ENCODE measurements at regions not wholly inside any gene's neighbourhood (a gene's known extent, or its start where the extent isn't known, plus 50 kb on each side); places are given as distances from the start of the nearest gene placed in this dataset.
A peak's percentile ranks its signal among the peaks of the same experiment; 100 is the strongest.

DNA sequence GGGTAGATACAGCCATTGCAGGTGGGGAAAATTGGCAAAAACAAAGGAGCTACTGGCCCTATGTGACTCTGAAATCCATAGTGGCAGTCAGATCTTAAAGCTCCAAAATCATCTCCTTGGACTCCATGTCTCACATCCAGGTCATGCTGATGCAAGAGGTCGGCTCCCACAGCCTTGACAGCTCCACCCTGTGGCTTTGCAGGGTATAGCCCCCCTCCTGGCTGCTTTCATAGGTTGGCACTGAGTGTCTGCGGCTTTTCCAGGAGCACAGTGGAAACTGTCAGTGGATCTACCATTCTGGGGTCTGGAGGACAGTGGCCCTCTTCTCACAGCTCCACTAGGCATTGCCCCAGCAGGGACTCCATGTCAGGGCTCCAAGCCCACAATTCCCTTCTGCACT is 1190.1 kb downstream of the CDH12 start:
- H3K4me3 Mint-ChIP-seq (ENCODE audit: low read depth): no peak overlapping the region
- peaks cover 17% of the 10 kb centered on the region for H3K9me3 Mint-ChIP-seq (ENCODE audit: low read depth)
- no peak for DNase-seq (ENCODE audit: low spot score, unreplicated experiment)
- H3K36me3 Mint-ChIP-seq (ENCODE audit: insufficient read depth): peaks cover 1% of the 10 kb centered on the region
- no peak overlapping the region for H3K27ac Mint-ChIP-seq
- TF ChIP-seq, protein P1, sequence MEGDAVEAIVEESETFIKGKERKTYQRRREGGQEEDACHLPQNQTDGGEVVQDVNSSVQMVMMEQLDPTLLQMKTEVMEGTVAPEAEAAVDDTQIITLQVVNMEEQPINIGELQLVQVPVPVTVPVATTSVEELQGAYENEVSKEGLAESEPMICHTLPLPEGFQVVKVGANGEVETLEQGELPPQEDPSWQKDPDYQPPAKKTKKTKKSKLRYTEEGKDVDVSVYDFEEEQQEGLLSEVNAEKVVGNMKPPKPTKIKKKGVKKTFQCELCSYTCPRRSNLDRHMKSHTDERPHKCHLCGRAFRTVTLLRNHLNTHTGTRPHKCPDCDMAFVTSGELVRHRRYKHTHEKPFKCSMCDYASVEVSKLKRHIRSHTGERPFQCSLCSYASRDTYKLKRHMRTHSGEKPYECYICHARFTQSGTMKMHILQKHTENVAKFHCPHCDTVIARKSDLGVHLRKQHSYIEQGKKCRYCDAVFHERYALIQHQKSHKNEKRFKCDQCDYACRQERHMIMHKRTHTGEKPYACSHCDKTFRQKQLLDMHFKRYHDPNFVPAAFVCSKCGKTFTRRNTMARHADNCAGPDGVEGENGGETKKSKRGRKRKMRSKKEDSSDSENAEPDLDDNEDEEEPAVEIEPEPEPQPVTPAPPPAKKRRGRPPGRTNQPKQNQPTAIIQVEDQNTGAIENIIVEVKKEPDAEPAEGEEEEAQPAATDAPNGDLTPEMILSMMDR (IDR thresholded peaks at IDR 0.05; ENCODE audit: unreplicated experiment): no peak
- no peaks in the 10 kb centered on the region for H3K27me3 Mint-ChIP-seq
- H3K4me1 Mint-ChIP-seq (ENCODE audit: low read depth): no peaks in the 10 kb centered on the region

DNA sequence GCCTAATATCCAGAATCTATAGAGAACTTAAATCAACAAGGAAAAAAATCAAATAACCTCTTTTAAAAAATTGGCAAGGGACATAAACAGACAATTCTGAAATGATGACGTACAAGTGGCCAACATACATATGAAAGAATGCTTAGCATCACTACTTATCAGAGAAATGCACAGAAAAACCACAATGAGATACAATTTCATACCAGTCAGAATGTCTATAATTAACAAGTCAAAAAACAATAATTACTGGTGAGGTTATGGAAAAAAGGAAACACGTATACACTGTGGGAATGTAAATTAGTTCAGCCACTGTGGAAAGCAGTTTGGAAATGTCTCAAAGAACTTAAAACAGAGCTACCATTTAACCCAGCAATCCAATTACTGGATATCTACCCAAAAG is 1192.0 kb downstream of the CDH12 start:
- no peak overlapping the region for H3K4me3 Mint-ChIP-seq (ENCODE audit: low read depth)
- TF ChIP-seq, protein P1 (IDR thresholded peaks at IDR 0.05; ENCODE audit: unreplicated experiment): no peak

DNA sequence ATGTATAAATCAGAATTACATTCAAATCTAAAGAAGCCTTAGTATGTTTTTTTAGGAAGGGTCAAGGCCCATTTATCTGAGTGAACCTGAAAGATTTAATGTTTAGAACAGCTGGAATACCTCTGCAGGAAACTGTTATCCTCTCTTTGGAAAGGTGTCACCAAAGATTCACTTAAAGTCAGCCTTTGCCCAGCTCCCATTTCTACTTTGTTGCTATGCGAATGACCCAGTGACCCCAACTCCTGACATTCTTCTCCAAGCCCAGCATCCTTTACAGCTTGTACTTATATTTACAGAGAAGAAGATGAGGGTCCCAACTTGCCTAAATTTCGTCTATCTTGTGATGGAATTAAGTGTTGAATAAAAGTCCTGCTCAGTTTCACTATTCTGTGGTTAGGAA is 1198.6 kb downstream of the CDH12 start:
- TF ChIP-seq, protein P1 (IDR thresholded peaks at IDR 0.05; ENCODE audit: unreplicated experiment): no peak
- Mint-ChIP-seq H3K36me3 (ENCODE audit: insufficient read depth) (no peaks in the 10 kb centered on the region), H3K4me3 (ENCODE audit: low read depth) (no peak overlapping the region), H3K27ac (no peak overlapping the region), H3K27me3 (no peaks in the 10 kb centered on the region), H3K9me3 (ENCODE audit: low read depth) (no peaks in the 10 kb centered on the region), H3K4me1 (ENCODE audit: low read depth) (peaks cover 10% of the 10 kb centered on the region)
- DNase-seq (ENCODE audit: low spot score, unreplicated experiment): no peak

More for the DNA sequence above, 1192.0 kb downstream of the CDH12 start:
- no peak overlapping the region for H3K27ac Mint-ChIP-seq
- H3K4me1 Mint-ChIP-seq (ENCODE audit: low read depth): no peaks in the 10 kb centered on the region
- H3K36me3 Mint-ChIP-seq (ENCODE audit: insufficient read depth): peaks cover 1% of the 10 kb centered on the region
- H3K9me3 Mint-ChIP-seq (ENCODE audit: low read depth): peaks cover 17% of the 10 kb centered on the region
- no peaks in the 10 kb centered on the region for H3K27me3 Mint-ChIP-seq
- no peak for DNase-seq (ENCODE audit: low spot score, unreplicated experiment)

DNA sequence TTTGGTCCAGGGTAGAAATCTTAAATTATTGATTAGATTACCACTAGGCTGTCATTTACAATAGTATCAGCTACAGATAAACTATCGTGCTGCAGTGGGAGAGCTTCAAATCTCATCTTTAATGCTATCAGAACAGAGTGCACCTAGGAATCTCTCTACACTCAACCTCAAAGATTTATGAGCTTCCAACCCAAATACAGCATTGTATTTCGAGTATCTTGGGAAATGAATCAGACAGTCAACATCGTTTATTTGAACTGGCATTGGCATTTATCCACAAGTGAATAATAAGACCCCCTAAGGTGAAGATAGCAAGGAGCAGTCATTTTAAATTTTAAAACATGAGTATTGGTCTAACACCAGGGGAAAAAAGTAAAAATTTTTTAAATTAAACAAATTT is 1203.2 kb downstream of the CDH12 start:
- Mint-ChIP-seq H3K9me3 (ENCODE audit: low read depth) (peaks cover 3% of the 10 kb centered on the region), H3K36me3 (ENCODE audit: insufficient read depth) (no peaks in the 10 kb centered on the region), H3K27me3 (no peaks in the 10 kb centered on the region), H3K27ac (peak overlapping the region; percentile 73), H3K4me1 (ENCODE audit: low read depth) (peaks cover 10% of the 10 kb centered on the region), H3K4me3 (ENCODE audit: low read depth) (no peak overlapping the region)
- TF ChIP-seq, protein P1 (IDR thresholded peaks at IDR 0.05; ENCODE audit: unreplicated experiment): no peak
- DNase-seq (ENCODE audit: low spot score, unreplicated experiment): no peak

DNA sequence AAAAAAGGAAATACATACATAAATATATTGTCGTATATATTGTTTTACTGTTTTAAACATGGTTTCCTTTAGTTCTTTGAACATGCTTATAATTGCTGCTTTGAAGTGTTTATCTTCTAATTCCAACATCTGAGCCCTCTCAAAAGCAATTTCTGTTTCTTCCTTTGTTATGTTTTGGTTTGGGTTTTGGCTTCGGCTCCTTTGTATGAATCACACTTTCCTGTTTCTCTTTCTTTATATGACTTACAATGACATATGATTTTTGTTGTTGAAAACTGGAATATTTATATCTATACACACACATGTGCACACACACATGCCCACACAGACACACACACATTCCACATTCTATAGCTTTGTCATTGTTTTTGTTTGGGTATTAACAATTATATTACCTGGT is 1206.7 kb downstream of the CDH12 start:
- no peak for DNase-seq (ENCODE audit: low spot score, unreplicated experiment)
- no peaks in the 10 kb centered on the region for H3K36me3 Mint-ChIP-seq (ENCODE audit: insufficient read depth)
- TF ChIP-seq, protein P1 (IDR thresholded peaks at IDR 0.05; ENCODE audit: unreplicated experiment): no peak
- peaks cover 3% of the 10 kb centered on the region for H3K9me3 Mint-ChIP-seq (ENCODE audit: low read depth)
- no peak overlapping the region for H3K27ac Mint-ChIP-seq
- H3K4me1 Mint-ChIP-seq (ENCODE audit: low read depth): peaks cover 6% of the 10 kb centered on the region
- no peak overlapping the region for H3K4me3 Mint-ChIP-seq (ENCODE audit: low read depth)
- no peaks in the 10 kb centered on the region for H3K27me3 Mint-ChIP-seq

All from progenitor cell of endocrine pancreas (in vitro differentiated cells).